Neural cell (in vitro differentiated cells): ENCODE measurements at regions not wholly inside any gene's neighbourhood (a gene's known extent, or its start where the extent isn't known, plus 50 kb on each side); places are given as distances from the start of the nearest gene placed in this dataset.
A peak's percentile ranks its signal among the peaks of the same experiment; 100 is the strongest.

Source experiments
- H2AFZ ChIP-seq: fragments of 200-600, 300-800 bp; sonication (generic), shearing (Covaris generic); 2 replicates; pipeline ENCODE4 v1.6.0; 2014; ENCODE audit warnings: low read depth, mild to moderate bottlenecking, antibody characterized with exemption, low read length, moderate library complexity
- H3F3A ChIP-seq: fragments of 200-600 bp; shearing (Covaris generic); 2 replicates; pipeline ENCODE4 v1.6.1; 2016; ENCODE audit warnings: mild to moderate bottlenecking, moderate library complexity, mixed read lengths, antibody characterized with exemption, low read length; ENCODE audit not compliant: insufficient read depth, poor library complexity, severe bottlenecking
- H3K27ac ChIP-seq: fragments of 200-600, 300-800 bp; sonication (generic), shearing (Covaris generic); 2 replicates; pipeline ENCODE4 v1.5.1; 2014; ENCODE audit warnings: mild to moderate bottlenecking, low read length, moderate library complexity
- H3K27me3 ChIP-seq: fragments of 300-800, 200-600 bp; sonication (generic), shearing (Covaris generic); 2 replicates; pipeline ENCODE4 v1.6.0; 2014; ENCODE audit warnings: mild to moderate bottlenecking, low read depth, low read length, moderate library complexity; ENCODE audit not compliant: insufficient read depth
- H3K36me3 ChIP-seq: fragments of 300-800, 200-600 bp; sonication (generic), shearing (Covaris generic); 2 replicates; pipeline ENCODE4 v1.5.1; 2014; ENCODE audit warnings: mild to moderate bottlenecking, antibody characterized with exemption, low read length, moderate library complexity; ENCODE audit not compliant: insufficient read depth
- H3K4me2 ChIP-seq: fragments of 300-800, 200-600 bp; sonication (generic), shearing (Covaris generic); 2 replicates; pipeline ENCODE4 v1.6.0; 2014; ENCODE audit warnings: mild to moderate bottlenecking, low read length
- H3K4me3 ChIP-seq: fragments of 300-800, 200-600 bp; sonication (generic), shearing (Covaris generic); 2 replicates; pipeline ENCODE4 v1.5.1; 2014; ENCODE audit warnings: mild to moderate bottlenecking, low read length, moderate library complexity
- H3K79me2 ChIP-seq: fragments of 200-600 bp; shearing (Covaris generic); replicated peaks from 2 replicates; pipeline ENCODE4 v1.6.0; 2014; ENCODE audit warnings: mild to moderate bottlenecking, low read length, moderate library complexity; ENCODE audit not compliant: insufficient read depth
- H3K9ac ChIP-seq: fragments of 300-800, 200-600 bp; sonication (generic), shearing (Covaris generic); 2 replicates; pipeline ENCODE4 v1.6.1; 2016; ENCODE audit warnings: mild to moderate bottlenecking, low read length, mixed read lengths
- H3K9me2 ChIP-seq: fragments of 200-600 bp; shearing (Covaris generic); 2 replicates; pipeline ENCODE4 v1.6.1; 2016; ENCODE audit warnings: mild to moderate bottlenecking, low read length, mixed read lengths; ENCODE audit not compliant: insufficient read depth
- H3K9me3 ChIP-seq: fragments of 200-600, 300-800 bp; sonication (generic), shearing (Covaris generic); 2 replicates; pipeline ENCODE4 v1.6.1; 2016; ENCODE audit warnings: mild to moderate bottlenecking, mixed run types, low read length, moderate library complexity, mixed read lengths
- H4K20me1 ChIP-seq: fragments of 200-600 bp; shearing (Covaris generic); 2 replicates; pipeline ENCODE4 v1.6.1; 2016; ENCODE audit warnings: mild to moderate bottlenecking, mixed run types; ENCODE audit not compliant: insufficient read depth
- CTCF ChIP-seq: fragments of 450-650 bp; IDR thresholded peaks from 2 replicates; pipeline ENCODE4 v1.5.1; 2014; ENCODE audit warnings: antibody characterized with exemption, mild to moderate bottlenecking, moderate library complexity; ENCODE audit not compliant: poor library complexity, severe bottlenecking
- EP300 ChIP-seq: fragments of 450-650 bp; conservative IDR thresholded peaks from 2 replicates; pipeline ENCODE4 v1.6.1; 2014; ENCODE audit warnings: antibody characterized with exemption, mild to moderate bottlenecking, moderate library complexity; ENCODE audit not compliant: poor library complexity, severe bottlenecking
- EZH2 ChIP-seq: fragments of 200-600, 300-800 bp; shearing (Covaris generic), sonication (generic); IDR thresholded peaks from 2 replicates; pipeline ENCODE4 v1.6.1; 2014; ENCODE audit warnings: antibody characterized with exemption, low read length, borderline replicate concordance, mild to moderate bottlenecking; ENCODE audit not compliant: insufficient read depth, poor library complexity, severe bottlenecking
- MXI1 ChIP-seq: fragments of 450-650 bp; conservative IDR thresholded peaks from 2 replicates; pipeline ENCODE4 v1.6.1; 2014; ENCODE audit warnings: antibody characterized with exemption, mild to moderate bottlenecking; ENCODE audit not compliant: poor library complexity, severe bottlenecking
- POLR2AphosphoS5 ChIP-seq: IDR thresholded peaks from 2 replicates; pipeline ENCODE4 v1.6.1; 2012
- RAD21 ChIP-seq: fragments of 450-650 bp; conservative IDR thresholded peaks from 2 replicates; pipeline ENCODE4 v1.6.1; 2014; ENCODE audit warnings: antibody characterized with exemption, mild to moderate bottlenecking, moderate library complexity
- REST ChIP-seq: IDR thresholded peaks from 2 replicates; pipeline ENCODE4 v1.6.1; 2012; ENCODE audit warnings: borderline replicate concordance
- SMC3 ChIP-seq: fragments of 450-650 bp; conservative IDR thresholded peaks from 2 replicates; pipeline ENCODE4 v1.6.1; 2014; ENCODE audit warnings: antibody characterized with exemption, mild to moderate bottlenecking, moderate library complexity; ENCODE audit not compliant: poor library complexity
- TAF1 ChIP-seq: IDR thresholded peaks from 2 replicates; pipeline ENCODE4 v1.6.1; 2012; ENCODE audit warnings: low read depth

- TF ChIP-seq POLR2AphosphoS5: no peak
- no peak for TF ChIP-seq REST
- no peak for TF ChIP-seq RAD21
- no peak for TF ChIP-seq SMC3
- no peak for TF ChIP-seq EP300
- TF ChIP-seq EZH2: no peak
- no peak for TF ChIP-seq TAF1
- TF ChIP-seq MXI1: no peak
- TF ChIP-seq CTCF: no peak
- no peak overlapping the region for H3K27ac ChIP-seq
- H2AFZ ChIP-seq: no peak overlapping the region
- H3K4me2 ChIP-seq: no peak overlapping the region
- H3K79me2 ChIP-seq: no peaks in the 10 kb centered on the region
- no peak overlapping the region for H3K9ac ChIP-seq
- peaks cover 5% of the 10 kb centered on the region for H3K27me3 ChIP-seq
- no peaks in the 10 kb centered on the region for H3F3A ChIP-seq
- H3K9me3 ChIP-seq: no peaks in the 10 kb centered on the region
- H3K36me3 ChIP-seq: no peaks in the 10 kb centered on the region
- peak overlapping the region; percentile 97 for H3K4me3 ChIP-seq
- H3K9me2 ChIP-seq: no peaks in the 10 kb centered on the region
- H4K20me1 ChIP-seq: no peaks in the 10 kb centered on the region
Measured at GRCh38 chr4:41363384-41363981, 106.8 kb downstream of the UCHL1 start.

- H3K27me3 ChIP-seq: peaks cover 5% of the 10 kb centered on the region
- TF ChIP-seq CTCF (no peak), SMC3 (no peak), MXI1 (no peak), RAD21 (no peak), EZH2 (no peak), TAF1 (no peak), REST (no peak), POLR2AphosphoS5 (no peak), EP300 (no peak)
- H3K9me2 ChIP-seq: no peaks in the 10 kb centered on the region
- no peak overlapping the region for H2AFZ ChIP-seq
- no peak overlapping the region for H3K27ac ChIP-seq
- H3K4me2 ChIP-seq: no peak overlapping the region
- H3K9me3 ChIP-seq: no peaks in the 10 kb centered on the region
- H3K9ac ChIP-seq: no peak overlapping the region
- no peaks in the 10 kb centered on the region for H3K79me2 ChIP-seq
- no peaks in the 10 kb centered on the region for H3K36me3 ChIP-seq
- no peaks in the 10 kb centered on the region for H3F3A ChIP-seq
- no peaks in the 10 kb centered on the region for H4K20me1 ChIP-seq
- H3K4me3 ChIP-seq: no peak overlapping the region
Measured at GRCh38 chr4:41364876-41365275, 108.1 kb downstream of the UCHL1 start.
